Esophagus muscularis mucosa (tissue), 3 donors: ENCODE measurements at regions not wholly inside any gene's neighbourhood (a gene's known extent, or its start where the extent isn't known, plus 50 kb on each side); places are given as distances from the start of the nearest gene placed in this dataset.

Source experiments
- CTCF ChIP-seq, 3 experiments: fragments of 200-600 bp in 2 of 3; fragments of 450-650 bp in 1 of 3; sonication (generic) in 2 of 3; IDR thresholded peaks; one replicate each; pipeline ENCODE4 v1.5.1; 2017 to 2019; ENCODE audit warnings: antibody characterized with exemption in 3 of 3, mild to moderate bottlenecking in 2 of 3, moderate library complexity in 1 of 3
- POLR2A ChIP-seq: fragments of 450-650 bp; IDR thresholded peaks from one replicate; pipeline ENCODE4 v1.6.1; 2017; ENCODE audit warnings: antibody characterized with exemption, moderate library complexity, mild to moderate bottlenecking, low read depth
- POLR2AphosphoS5 ChIP-seq, 2 donors: sonication (generic); formaldehyde crosslinking; IDR thresholded peaks; one replicate each; pipeline ENCODE4 v1.6.1; 2017; ENCODE audit warnings: antibody characterized with exemption in 2 of 2

GRCh38 chr4:12734586-12734985 lies 749.6 kb downstream of the RAB28 start:
- TF ChIP-seq CTCF (IDR thresholded peaks at IDR 0.05) (no peak), POLR2A (no peak), POLR2AphosphoS5 (IDR thresholded peaks at IDR 0.05) (no peak)
